ENCODE measurements at regions not wholly inside any gene's neighbourhood (a gene's known extent, or its start where the extent isn't known, plus 50 kb on each side); places are given as distances from the start of the nearest gene placed in this dataset.
A peak's percentile ranks its signal among the peaks of the same experiment; 100 is the strongest.
"Not testable (repeated sequence)": the region's sequence is repeated elsewhere in the genome, so short reads cannot be mapped to it uniquely, and the experiment has no call there.

DNA sequence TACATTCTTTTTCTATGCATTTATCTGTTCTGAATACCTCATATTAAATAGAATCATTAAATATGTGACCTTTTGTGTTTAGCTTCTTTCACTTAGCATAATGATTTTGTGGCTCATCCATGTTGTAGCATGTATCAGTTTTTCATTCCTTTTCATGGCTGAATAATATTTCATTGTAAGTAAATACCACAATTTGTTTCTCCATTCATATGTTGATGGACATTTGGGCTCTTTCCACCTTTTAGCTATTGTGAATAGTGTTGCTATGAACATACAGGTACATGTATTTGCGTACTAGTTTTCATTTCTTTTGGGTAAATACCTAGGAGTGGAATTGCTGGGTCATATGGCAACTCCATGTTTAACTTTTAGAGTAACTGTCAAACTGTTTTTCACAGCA is 85.1 kb downstream of the GNL3L start:
- FAIRE-seq (no peak), DNase-seq (ENCODE audit: low spot score) (no peak)

DNA sequence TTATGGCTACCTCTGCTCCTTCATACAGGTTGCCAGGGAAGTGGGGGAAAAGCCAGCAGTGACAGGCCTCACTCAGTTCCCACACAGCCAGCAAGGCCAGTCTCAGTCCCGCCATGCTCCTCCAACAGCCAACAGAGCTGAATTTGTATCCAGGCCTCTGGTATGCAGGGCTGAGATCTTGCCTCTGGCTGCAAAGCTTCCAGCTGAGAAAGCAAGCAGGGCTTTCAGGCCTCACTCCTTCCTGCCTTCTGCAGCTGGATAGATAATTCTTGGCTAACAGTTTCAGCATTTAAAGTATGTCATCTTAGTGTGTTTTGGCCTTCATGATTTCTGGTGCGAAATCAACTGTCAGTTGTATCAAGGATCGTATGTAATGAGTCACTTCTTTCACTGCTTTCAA is 103.6 kb downstream of the GNL3L start:
- DNase-seq (ENCODE audit: low spot score): no peak
- no peak for FAIRE-seq

GRCh38 chrX:54639018-54639345 is 109.0 kb downstream of the GNL3L start:
- no peak for DNase-seq (ENCODE audit: low spot score)
- no peak for FAIRE-seq

GRCh38 chrX:54639346-54640102 is 109.5 kb downstream of the GNL3L start:
- FAIRE-seq (no peak), DNase-seq (ENCODE audit: low spot score) (peak; percentile 92)

- DNase-seq (ENCODE audit: low spot score) (no peak), FAIRE-seq (no peak)
These were observed 110.2 kb downstream of the GNL3L start for GRCh38 chrX:54640103-54640690.

GRCh38 chrX:54640736-54641135 is 110.7 kb downstream of the GNL3L start:
- FAIRE-seq (no peak), DNase-seq (ENCODE audit: low spot score) (no peak)

- FAIRE-seq: no peak
- DNase-seq (ENCODE audit: low spot score): no peak
These were observed 111.5 kb downstream of the GNL3L start for GRCh38 chrX:54641530-54641929.

DNA sequence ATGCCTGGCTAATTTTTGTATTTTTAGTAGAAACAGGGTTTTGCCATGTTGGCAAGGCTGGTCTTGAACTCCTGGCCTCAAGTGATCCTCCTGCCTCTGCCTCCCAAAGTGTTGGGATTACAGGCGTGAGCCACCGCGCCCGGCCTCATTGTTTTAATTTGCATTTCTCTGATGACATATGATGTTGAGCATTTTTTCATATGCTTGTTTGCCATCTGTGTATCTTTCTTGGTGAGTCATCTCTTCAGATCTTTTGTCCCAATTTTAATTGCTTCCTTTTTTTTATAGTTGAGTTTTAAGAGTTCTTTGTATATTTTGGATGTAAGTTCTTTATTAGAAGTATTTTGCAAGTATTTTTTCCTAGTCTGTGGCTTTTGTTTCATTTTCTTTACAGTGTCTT is 117.6 kb downstream of the GNL3L start:
- FAIRE-seq; DNase-seq (ENCODE audit: low spot score): not testable (repeated sequence)

DNA sequence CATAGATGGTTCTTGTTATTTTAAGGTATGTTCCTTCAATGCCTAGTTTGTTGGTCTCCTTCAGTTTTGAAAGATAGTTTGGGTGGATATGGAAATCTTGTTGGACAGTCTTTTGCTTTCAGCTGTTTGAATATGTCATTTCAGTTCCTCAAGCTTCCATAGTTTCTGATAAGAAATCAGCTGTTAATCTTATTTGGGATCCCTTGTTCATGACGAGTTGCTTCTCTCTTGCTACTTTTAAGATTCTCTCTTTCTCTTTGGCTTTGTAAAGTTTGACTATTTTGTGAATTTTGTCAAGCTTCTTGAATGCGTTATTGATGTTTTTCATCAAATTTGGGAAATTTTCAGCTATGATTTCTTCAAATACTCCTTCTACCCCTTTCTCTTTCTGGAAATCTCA is 129.5 kb downstream of the GNL3L start:
- no peak for DNase-seq (ENCODE audit: low spot score)
- no peak for FAIRE-seq

DNA sequence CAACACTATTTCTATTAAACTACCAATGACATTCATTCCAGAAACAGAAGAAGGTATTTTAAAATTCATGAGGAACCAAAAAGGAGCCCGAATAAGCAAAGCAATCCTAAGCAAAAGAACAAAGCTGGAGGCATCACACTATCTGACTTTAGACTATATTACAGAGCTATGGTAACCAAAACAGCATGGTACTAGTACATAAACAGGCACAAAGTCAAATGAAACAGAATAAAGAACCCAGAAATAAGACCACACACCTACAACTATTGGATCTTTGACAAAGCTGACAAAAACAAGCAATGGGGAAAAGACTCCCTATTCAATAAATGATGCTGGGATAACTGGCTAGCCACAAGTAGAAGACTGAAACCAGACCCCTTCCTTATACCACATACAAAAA is 122.3 kb downstream of the ITIH6 start:
- no peak for FAIRE-seq
- DNase-seq (ENCODE audit: low spot score): no peak

DNA sequence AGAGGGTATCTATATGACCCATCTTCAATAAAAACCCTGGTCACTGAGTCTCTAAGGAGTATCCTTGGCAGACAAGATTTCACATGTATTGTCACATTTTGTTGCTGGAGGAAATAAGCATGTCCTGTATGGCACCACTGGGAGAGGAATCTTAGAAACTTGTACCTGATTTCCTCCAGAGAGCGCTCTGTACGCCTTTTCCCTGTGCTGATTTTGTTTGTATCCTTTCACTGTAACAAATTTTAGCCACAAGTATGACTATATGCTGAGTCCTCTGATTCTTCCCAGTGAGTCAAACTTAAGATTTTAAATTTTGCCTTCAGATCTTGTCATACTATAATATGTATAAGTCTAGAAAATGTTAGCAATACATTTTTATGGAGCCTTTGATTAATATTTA is 102.8 kb downstream of the ITIH6 start:
- DNase-seq (ENCODE audit: low spot score) (no peak), FAIRE-seq (no peak)

- no peak for DNase-seq (ENCODE audit: low spot score)
- no peak for FAIRE-seq
These were observed 102.1 kb downstream of the ITIH6 start for GRCh38 chrX:54695816-54696487.
